ENCODE measurements at regions not wholly inside any gene's neighbourhood (a gene's known extent, or its start where the extent isn't known, plus 50 kb on each side); places are given as distances from the start of the nearest gene placed in this dataset.

DNA sequence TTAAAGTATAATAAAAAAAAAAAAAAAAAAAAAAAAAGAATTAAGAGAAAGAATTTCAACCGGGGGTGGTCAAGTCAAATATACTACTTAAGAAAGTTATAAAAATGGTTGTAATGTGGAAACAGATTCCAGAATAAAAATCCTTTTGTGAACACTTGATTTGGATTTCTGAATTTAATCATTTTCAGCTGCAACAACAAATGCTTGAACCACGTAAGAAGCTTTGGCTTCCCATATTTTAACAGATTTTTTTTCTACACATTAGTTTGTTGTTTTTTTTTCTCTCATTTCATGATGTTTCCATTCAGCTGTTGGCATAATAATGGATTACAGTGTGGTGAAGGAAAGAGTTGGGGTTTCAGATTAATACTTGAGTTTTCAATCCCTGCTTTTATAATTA, 137.3 kb upstream of the AGR3 start:
- TF ChIP-seq, protein P1, sequence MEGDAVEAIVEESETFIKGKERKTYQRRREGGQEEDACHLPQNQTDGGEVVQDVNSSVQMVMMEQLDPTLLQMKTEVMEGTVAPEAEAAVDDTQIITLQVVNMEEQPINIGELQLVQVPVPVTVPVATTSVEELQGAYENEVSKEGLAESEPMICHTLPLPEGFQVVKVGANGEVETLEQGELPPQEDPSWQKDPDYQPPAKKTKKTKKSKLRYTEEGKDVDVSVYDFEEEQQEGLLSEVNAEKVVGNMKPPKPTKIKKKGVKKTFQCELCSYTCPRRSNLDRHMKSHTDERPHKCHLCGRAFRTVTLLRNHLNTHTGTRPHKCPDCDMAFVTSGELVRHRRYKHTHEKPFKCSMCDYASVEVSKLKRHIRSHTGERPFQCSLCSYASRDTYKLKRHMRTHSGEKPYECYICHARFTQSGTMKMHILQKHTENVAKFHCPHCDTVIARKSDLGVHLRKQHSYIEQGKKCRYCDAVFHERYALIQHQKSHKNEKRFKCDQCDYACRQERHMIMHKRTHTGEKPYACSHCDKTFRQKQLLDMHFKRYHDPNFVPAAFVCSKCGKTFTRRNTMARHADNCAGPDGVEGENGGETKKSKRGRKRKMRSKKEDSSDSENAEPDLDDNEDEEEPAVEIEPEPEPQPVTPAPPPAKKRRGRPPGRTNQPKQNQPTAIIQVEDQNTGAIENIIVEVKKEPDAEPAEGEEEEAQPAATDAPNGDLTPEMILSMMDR (optimal IDR thresholded peaks at IDR 0.05 in 1 of 3, IDR thresholded peaks at IDR 0.05 in 1 of 3, conservative IDR thresholded peaks at IDR 0.05 in 1 of 3; ENCODE audit: extremely low read depth in 1 of 3, insufficient read depth in 2 of 3, low read length in 3 of 3), result no peak
- no peak for TF ChIP-seq EZH2 (IDR thresholded peaks at IDR 0.05; ENCODE audit: low read length)

Data from keratinocyte (primary cell).